Calu3 (cell line): ENCODE measurements at regions not wholly inside any gene's neighbourhood (a gene's known extent, or its start where the extent isn't known, plus 50 kb on each side); places are given as distances from the start of the nearest gene placed in this dataset.

Source experiments
- BruUV-seq: library from RNA; stranded (reverse); fragments of 400-500 nt; replicated peaks from 2 replicates; lab custom pipeline; 2021; lab: Mats Ljungman, UMichigan
- CTCF ChIA-PET: fragments of 300-600 bp; sonication (Branson Sonifier 250); formaldehyde crosslinking; loops from one replicate; lab custom pipeline; 2022; ENCODE audit warnings: antibody characterized with exemption; lab: Charles Lee
- DNase-seq: peaks from one replicate; pipeline ENCODE4 v3.0.0; 2022
- H3K27ac Mint-ChIP-seq: one replicate; pipeline ENCODE4 v1.8.0; 2022; ENCODE audit warnings: mixed read lengths; ENCODE audit not compliant: unreplicated experiment
- H3K27me3 Mint-ChIP-seq: one replicate; pipeline ENCODE4 v1.8.0; 2022; ENCODE audit warnings: mixed read lengths; ENCODE audit not compliant: unreplicated experiment
- H3K36me3 Mint-ChIP-seq: one replicate; pipeline ENCODE4 v1.8.0; 2022; ENCODE audit warnings: mild to moderate bottlenecking, moderate library complexity, mixed read lengths; ENCODE audit not compliant: insufficient read depth, unreplicated experiment
- H3K4me1 Mint-ChIP-seq: one replicate; pipeline ENCODE4 v1.8.0; 2022; ENCODE audit warnings: mild to moderate bottlenecking, low read depth, mixed read lengths; ENCODE audit not compliant: unreplicated experiment
- H3K4me3 Mint-ChIP-seq: one replicate; pipeline ENCODE4 v1.8.0; 2022; ENCODE audit warnings: mild to moderate bottlenecking, low read depth, moderate library complexity, mixed read lengths; ENCODE audit not compliant: unreplicated experiment
- H3K9me3 Mint-ChIP-seq: one replicate; pipeline ENCODE4 v1.8.0; 2022; ENCODE audit warnings: low read depth, mixed read lengths; ENCODE audit not compliant: unreplicated experiment
- intact Hi-C: fragments of 100-400 bp; cut with micrococcal nuclease; formaldehyde crosslinking; loops from one replicate; pipeline ENCODE4 v1.10.0; 2022; ENCODE audit not compliant: unreplicated experiment
- TF ChIP-seq, protein P1 (sequence below): fragments of 200-600 bp; IDR thresholded peaks from one replicate; pipeline ENCODE4 v1.8.0; 2022; ENCODE audit warnings: antibody characterized with exemption; ENCODE audit not compliant: unreplicated experiment

DNA sequence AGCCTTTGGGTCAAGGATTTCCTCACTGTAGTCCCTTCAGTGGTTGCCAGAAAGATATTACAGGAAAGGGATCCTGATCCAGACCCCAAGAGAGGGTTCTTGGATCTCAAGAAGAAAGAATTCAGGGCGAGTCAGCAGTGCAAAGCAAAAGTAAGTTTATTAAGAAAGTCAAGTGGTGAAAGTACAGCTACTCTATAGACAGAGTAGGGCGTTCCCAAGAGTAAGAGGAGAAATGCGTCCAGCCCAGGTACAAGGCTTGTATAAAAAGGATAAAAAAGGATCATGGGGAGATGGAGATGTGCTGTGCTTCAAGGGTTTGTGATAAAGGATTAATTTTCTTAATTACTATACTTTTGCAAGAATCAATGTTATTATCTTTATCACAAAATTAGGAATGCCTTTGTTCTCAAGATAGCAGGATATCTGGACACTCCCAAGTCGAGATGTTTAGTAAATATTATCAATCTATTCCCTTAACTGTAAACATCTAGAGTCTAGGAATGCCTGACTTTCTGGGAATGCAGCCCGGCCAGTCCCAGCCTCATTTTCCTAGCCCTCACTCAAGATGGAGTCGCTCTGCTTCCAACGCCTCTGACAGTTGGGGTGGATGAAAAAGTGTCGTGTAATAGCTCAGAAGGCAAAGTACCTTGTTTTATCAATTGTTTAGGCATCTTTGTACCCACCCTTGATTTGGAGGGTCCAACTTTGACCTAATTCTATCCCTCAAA, 360.7 kb downstream of the GPM6A start:
- BruUV-seq, result no TSS peak
- H3K4me3 Mint-ChIP-seq, result no peak overlapping the region
- CTCF ChIA-PET, result no interaction called here

DNA sequence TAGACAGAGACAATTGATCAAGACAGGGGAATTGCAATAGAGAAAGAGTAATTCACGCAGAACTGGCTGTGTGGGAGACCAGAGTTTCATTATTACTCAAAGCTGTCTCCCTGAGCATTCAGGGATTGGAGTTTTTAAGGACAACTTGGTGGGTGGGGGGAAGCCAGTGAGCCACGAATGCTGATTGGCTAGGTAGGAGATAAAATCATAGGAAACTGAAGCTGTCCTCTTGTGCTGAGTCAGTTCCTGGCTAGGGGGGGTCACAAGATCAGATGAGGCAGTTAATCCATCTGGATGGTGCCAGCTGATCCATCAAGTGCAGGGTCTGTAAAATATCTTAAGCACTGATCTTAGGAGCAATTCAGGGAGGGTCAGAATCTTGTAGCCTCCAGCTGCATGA, 358.6 kb downstream of the GPM6A start:
- Mint-ChIP-seq H3K36me3 (no peaks in the 10 kb centered on the region), H3K27me3 (no peaks in the 10 kb centered on the region), H3K9me3 (no peaks in the 10 kb centered on the region), H3K4me1 (no peaks in the 10 kb centered on the region), H3K4me3 (no peak overlapping the region), H3K27ac (no peak overlapping the region)
- no peak for DNase-seq
- CTCF ChIA-PET, result no interaction called here
- intact Hi-C loops, result loop anchor here (10.0 kb wide), 1 partner anchor 579 kb away; no protein-coding TSS in a partner anchor
- TF ChIP-seq, protein P1, sequence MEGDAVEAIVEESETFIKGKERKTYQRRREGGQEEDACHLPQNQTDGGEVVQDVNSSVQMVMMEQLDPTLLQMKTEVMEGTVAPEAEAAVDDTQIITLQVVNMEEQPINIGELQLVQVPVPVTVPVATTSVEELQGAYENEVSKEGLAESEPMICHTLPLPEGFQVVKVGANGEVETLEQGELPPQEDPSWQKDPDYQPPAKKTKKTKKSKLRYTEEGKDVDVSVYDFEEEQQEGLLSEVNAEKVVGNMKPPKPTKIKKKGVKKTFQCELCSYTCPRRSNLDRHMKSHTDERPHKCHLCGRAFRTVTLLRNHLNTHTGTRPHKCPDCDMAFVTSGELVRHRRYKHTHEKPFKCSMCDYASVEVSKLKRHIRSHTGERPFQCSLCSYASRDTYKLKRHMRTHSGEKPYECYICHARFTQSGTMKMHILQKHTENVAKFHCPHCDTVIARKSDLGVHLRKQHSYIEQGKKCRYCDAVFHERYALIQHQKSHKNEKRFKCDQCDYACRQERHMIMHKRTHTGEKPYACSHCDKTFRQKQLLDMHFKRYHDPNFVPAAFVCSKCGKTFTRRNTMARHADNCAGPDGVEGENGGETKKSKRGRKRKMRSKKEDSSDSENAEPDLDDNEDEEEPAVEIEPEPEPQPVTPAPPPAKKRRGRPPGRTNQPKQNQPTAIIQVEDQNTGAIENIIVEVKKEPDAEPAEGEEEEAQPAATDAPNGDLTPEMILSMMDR, result no peak
- BruUV-seq, result no TSS peak

More for the DNA sequence above, 360.7 kb downstream of the GPM6A start:
- Mint-ChIP-seq H3K27me3 (no peaks in the 10 kb centered on the region), H3K27ac (no peak overlapping the region), H3K9me3 (no peaks in the 10 kb centered on the region), H3K36me3 (no peaks in the 10 kb centered on the region), H3K4me1 (no peaks in the 10 kb centered on the region)
- DNase-seq, result no peak
- intact Hi-C loops, result loop anchor here (10.0 kb wide), 1 partner anchor 577 kb away; no protein-coding TSS in a partner anchor
- TF ChIP-seq, protein P1, result no peak

GRCh38 chr4:175456131-175456530, 355.9 kb downstream of the GPM6A start:
- Mint-ChIP-seq H3K27ac (no peak overlapping the region), H3K9me3 (no peaks in the 10 kb centered on the region), H3K4me1 (peaks cover 10% of the 10 kb centered on the region), H3K36me3 (no peaks in the 10 kb centered on the region), H3K4me3 (no peak overlapping the region), H3K27me3 (no peaks in the 10 kb centered on the region)
- intact Hi-C loops, result loop anchor here (10.0 kb wide), 1 partner anchor 581 kb away; no protein-coding TSS in a partner anchor
- TF ChIP-seq, protein P1, result no peak
- DNase-seq, result peak; percentile 5
- BruUV-seq, result no TSS peak
- CTCF ChIA-PET, result no interaction called here

GRCh38 chr4:175457956-175458355, 354.1 kb downstream of the GPM6A start:
- Mint-ChIP-seq H3K4me1 (peaks cover 10% of the 10 kb centered on the region), H3K27ac (no peak overlapping the region), H3K36me3 (no peaks in the 10 kb centered on the region), H3K27me3 (no peaks in the 10 kb centered on the region), H3K4me3 (no peak overlapping the region), H3K9me3 (no peaks in the 10 kb centered on the region)
- no peak for DNase-seq
- CTCF ChIA-PET, result no interaction called here
- intact Hi-C loops, result loop anchor here (10.0 kb wide), 1 partner anchor 583 kb away; no protein-coding TSS in a partner anchor
- TF ChIP-seq, protein P1, result no peak
- no TSS peak for BruUV-seq
